H4 (cell line): ENCODE measurements at regions not wholly inside any gene's neighbourhood (a gene's known extent, or its start where the extent isn't known, plus 50 kb on each side); places are given as distances from the start of the nearest gene placed in this dataset.
A peak's percentile ranks its signal among the peaks of the same experiment; 100 is the strongest.

Source experiments
- DNase-seq: peaks from one replicate; pipeline ENCODE4 v3.0.0-alpha.2; 2015; ENCODE audit warnings: low spot score

GRCh38 chr13:47337781-47338507 is 441.1 kb upstream of the HTR2A start:
- DNase-seq, result no peak

GRCh38 chr13:47334173-47334572 is 437.3 kb upstream of the HTR2A start:
- no peak for DNase-seq

GRCh38 chr13:47332149-47332548 is 435.3 kb upstream of the HTR2A start:
- no peak for DNase-seq

- DNase-seq, result no peak
Observed at GRCh38 chr13:47330031-47330430, 433.2 kb upstream of the HTR2A start.

- DNase-seq, result no peak
Observed at GRCh38 chr13:47327861-47328260, 431.0 kb upstream of the HTR2A start.

- DNase-seq, result no peak
Observed at GRCh38 chr13:47326061-47326460, 429.2 kb upstream of the HTR2A start.

GRCh38 chr13:47317356-47317755 is 420.5 kb upstream of the HTR2A start:
- no peak for DNase-seq

GRCh38 chr13:47310401-47310800 is 413.5 kb upstream of the HTR2A start:
- DNase-seq, result peak; percentile 25

GRCh38 chr13:47306991-47307390 is 410.1 kb upstream of the HTR2A start:
- no peak for DNase-seq

- DNase-seq, result no peak
Observed at GRCh38 chr13:47303626-47304025, 406.8 kb upstream of the HTR2A start.

GRCh38 chr13:47299304-47299703 is 402.5 kb upstream of the HTR2A start:
- no peak for DNase-seq

- no peak for DNase-seq
Observed at GRCh38 chr13:47298506-47298905, 401.7 kb upstream of the HTR2A start.

GRCh38 chr13:47294691-47295090 is 397.8 kb upstream of the HTR2A start:
- no peak for DNase-seq

- DNase-seq, result no peak
Observed at GRCh38 chr13:47291107-47291656, 394.3 kb upstream of the HTR2A start.

- no peak for DNase-seq
Observed at GRCh38 chr13:47289567-47289966, 392.7 kb upstream of the HTR2A start.

- DNase-seq, result no peak
Observed at GRCh38 chr13:47288546-47288945, 391.7 kb upstream of the HTR2A start.

GRCh38 chr13:47287291-47287751 is 390.5 kb upstream of the HTR2A start:
- no peak for DNase-seq

- DNase-seq, result no peak
Observed at GRCh38 chr13:47281991-47282390, 385.1 kb upstream of the HTR2A start.

GRCh38 chr13:47279920-47280319 is 383.1 kb upstream of the HTR2A start:
- DNase-seq, result no peak

- DNase-seq, result no peak
Observed at GRCh38 chr13:47277774-47278173, 380.9 kb upstream of the HTR2A start.

GRCh38 chr13:47268270-47268669 is 371.4 kb upstream of the HTR2A start:
- no peak for DNase-seq

GRCh38 chr13:47258384-47258783 is 361.5 kb upstream of the HTR2A start:
- DNase-seq, result no peak

- DNase-seq, result no peak
Observed at GRCh38 chr13:47256618-47257017, 359.8 kb upstream of the HTR2A start.

- no peak for DNase-seq
Observed at GRCh38 chr13:47252627-47253026, 355.8 kb upstream of the HTR2A start.
